ENCODE measurements at regions not wholly inside any gene's neighbourhood (a gene's known extent, or its start where the extent isn't known, plus 50 kb on each side); places are given as distances from the start of the nearest gene placed in this dataset.
A peak's percentile ranks its signal among the peaks of the same experiment; 100 is the strongest.

DNA sequence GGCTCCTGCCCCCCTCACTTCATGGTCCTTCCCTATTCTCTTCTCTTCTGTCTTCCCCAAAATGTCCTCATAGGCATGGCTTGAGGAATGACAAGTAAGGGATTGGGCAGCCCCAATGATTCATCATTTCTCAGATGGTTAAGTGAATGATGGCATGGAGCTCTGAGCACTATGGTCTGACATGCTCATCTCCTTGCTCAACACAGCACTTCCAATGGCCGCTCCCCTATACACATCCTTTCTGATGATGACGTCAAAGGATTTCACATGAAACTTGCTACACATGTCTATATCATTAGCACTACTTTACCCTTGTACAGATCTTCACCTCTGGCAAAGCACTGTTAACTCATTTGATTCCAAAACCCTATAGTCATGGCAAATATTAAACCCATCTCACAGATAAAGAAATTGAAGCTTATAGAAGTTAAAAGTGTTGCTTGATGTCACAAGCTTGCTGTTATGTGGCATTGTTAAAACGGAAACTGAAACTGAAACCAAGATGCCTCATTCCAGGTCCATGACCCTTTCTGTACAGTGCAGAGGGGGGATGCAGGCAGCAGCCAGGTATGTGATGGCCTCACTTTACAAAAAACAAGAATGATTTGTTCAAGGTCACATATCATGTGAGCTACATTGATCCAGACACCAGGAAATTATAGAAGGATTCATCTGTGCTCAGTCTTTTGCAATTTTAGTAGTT, 90.0 kb upstream of the PLXNA4 start:
- peak; percentile 18 for DNase-seq

- DNase-seq = no peak
Measured at GRCh38 chr7:132656846-132657776, 80.8 kb upstream of the PLXNA4 start.

DNA sequence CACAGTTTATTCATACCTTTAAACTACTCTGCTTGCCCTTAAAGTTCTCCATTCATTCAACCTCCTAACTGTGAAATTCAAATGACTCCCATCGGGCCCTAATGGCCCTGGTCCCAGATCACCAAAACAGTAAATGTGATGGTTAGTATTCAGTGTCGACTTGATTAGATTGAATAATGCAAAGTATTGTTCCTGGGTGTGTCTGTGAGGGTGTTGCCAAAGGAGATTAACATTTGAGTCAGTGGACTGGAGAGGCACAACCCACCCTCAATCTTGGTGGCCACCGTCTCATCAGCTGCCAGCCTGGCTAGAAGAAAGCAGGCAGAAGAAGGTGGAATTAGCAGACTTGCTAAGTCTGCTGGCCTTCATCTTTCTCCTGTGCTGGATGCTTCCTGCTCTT, 80.1 kb upstream of the PLXNA4 start:
- DNase-seq = no peak

GRCh38 chr7:132655131-132655727, 79.0 kb upstream of the PLXNA4 start:
- DNase-seq = peak; percentile 76

DNA sequence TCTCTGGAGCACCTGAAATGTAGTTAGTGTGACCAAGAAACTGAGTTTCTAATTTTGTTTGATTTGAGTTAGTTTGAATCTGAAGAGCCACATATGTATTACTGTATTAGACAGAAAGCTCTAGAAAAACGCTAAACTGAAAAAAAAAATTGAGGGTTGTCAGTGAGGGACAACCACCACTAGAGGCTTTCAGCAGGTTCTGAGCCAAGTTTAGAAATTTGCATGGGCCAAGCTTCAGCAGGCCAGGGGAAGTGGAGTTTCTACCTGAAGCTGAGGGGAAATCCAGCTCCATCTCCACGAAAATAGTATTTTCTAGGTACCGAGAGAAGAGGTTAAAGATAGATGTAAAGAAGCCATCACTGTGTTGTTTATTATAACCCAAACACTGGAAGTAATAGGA, 77.9 kb upstream of the PLXNA4 start:
- DNase-seq = peak; percentile 25

GRCh38 chr7:132653366-132653930, 77.2 kb upstream of the PLXNA4 start:
- DNase-seq = no peak

DNA sequence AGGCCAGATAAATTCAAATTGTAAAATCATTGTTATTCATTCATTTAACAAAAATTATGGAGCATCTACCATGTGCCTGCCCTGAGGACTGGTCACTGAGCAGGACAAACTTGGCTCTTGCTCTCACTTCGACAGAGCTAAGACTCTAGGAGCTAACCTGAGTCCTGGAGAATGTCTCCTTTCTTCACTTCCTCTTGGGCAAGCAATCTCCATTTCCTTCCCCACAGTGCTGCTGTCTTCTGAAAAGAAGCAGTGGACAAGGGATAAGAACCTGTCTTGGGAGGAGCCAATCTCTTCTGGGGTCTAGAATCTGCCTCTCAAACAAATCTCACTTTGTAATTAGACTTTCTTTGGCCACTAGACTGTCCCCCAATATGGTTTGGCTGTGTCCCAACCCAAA, 76.2 kb upstream of the PLXNA4 start:
- no peak for DNase-seq

DNA sequence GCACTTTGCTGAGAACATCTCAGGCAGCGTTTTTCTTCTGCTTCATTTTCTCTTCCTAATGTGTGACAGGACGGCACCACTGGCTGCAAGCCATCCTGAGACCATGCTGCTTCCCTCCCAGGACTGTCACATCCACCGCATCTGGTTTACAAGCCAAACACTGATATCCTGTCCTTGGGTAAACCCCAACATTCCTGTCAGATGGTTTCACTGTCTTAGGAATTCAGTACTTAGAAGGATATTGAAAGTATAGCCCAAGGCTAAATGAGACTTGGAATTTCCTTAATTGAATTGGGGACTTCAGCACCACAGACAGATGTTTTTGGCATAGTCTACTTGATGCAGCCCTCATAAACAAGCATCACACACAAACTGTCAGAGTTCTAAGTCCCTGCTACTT, 74.2 kb upstream of the PLXNA4 start:
- no peak for DNase-seq

GRCh38 chr7:132647311-132647710, 71.0 kb upstream of the PLXNA4 start:
- DNase-seq = no peak

DNA sequence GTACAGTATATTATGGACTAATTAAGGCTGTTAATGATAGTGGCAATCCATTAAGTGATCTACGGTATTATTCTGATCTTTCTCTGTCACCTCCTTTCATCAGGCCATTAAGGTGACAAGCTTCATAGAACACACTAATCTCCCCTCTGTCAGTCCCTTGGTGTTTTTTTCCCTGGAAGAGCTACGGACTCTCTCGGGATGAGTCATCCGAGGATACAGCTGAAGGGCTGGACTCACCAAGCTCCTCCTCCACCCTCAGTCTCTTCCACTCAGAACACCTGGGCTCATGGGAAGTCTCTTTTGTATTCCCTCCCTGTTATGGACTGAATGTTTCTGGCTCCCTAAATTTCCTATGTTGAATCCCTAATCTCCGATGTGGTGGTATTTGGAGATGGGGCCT, 69.8 kb upstream of the PLXNA4 start:
- DNase-seq = no peak

DNA sequence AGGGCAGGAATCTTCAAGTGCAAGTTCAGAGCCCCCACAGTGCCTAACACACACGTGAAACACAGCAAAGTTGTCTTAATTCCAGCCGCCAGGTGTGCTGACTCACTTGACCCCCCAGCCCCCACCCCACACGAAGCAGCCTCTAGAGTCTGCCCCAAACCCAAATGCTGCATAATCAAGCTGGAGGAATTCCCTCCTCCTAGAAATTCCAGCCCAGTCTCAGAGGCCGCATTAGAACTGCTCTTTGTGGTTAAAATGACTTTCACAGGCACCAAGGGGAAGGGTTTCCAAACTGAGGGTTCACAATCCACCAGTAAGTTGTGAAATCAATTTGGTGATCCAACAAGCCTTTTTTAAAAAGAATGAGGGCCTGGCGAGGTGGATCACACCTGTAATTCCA, 67.0 kb upstream of the PLXNA4 start:
- DNase-seq = no peak

GRCh38 chr7:132641238-132641637, 65.0 kb upstream of the PLXNA4 start:
- DNase-seq = no peak

- no peak for DNase-seq
Measured at GRCh38 chr7:132639983-132640382, 63.7 kb upstream of the PLXNA4 start.

DNA sequence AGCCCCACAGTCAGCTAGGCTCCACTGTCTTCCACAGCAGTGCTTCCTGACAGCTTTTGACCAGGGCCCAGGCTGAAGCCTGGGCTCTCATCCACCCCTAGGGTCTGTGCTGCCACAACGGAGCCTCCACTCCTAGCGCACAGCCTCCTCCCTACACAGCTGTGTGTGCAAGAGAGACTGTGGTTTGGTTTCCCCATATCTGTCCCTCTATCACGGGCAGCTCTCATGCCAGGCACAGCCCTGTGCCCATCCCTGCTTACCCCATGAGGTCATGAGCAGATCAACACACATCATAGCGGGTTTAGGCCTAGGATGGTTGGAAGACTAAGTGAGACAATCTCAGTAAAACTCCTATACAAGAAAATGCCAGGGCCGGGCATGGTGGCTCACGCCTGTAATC, 61.7 kb upstream of the PLXNA4 start:
- DNase-seq = no peak

- no peak for DNase-seq
Measured at GRCh38 chr7:132636581-132636980, 60.3 kb upstream of the PLXNA4 start.

- DNase-seq = no peak
Measured at GRCh38 chr7:132635127-132635526, 58.9 kb upstream of the PLXNA4 start.

- DNase-seq = no peak
Measured at GRCh38 chr7:132630834-132631233, 54.6 kb upstream of the PLXNA4 start.
